GM19395 (cell line): ENCODE measurements at regions not wholly inside any gene's neighbourhood (a gene's known extent, or its start where the extent isn't known, plus 50 kb on each side); places are given as distances from the start of the nearest gene placed in this dataset.
A peak's percentile ranks its signal among the peaks of the same experiment; 100 is the strongest.

ENCODE experiments used
- ATAC-seq: cut with Tn5 transposase; IDR thresholded peaks from one replicate; pipeline ENCODE4 v1.9.1; 2021; ENCODE audit warnings: mild to moderate bottlenecking, moderate library complexity; ENCODE audit not compliant: unreplicated experiment

DNA sequence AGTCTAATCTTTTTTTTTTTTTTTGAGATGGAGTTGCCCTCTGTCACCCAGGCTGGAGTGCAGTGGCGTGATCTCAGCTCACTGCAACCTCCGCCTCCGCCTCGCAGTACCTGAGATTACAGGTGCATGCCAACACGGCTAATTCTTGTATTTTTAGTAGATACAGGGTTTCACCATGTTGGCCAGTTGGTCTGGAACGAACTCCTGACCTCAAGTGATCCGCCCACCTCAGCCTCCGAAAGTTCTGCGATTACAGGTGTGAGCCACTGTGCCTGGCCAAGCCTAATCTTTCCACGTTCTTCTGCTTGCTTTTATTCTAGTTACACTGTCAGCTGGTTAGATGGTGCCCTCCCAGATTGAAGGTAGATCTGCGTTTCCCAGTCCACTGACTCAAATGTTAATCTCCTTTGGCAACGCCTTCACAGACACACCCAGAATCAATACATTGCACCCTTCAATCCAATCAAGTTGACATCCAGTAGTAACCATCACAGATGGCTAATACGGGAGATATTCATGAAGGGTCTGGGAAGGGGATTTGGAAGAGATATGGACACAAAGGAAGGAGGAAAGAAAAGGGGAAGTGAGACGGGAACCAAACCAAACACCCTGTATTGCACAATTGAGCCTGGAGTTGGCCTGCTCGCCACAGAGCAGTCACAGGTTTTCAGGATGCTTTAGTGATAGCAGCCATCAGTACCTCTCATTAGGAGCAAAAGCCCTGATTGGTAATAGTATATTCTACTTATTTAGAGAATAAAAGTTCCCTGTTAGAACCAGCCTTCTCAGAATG is 229.8 kb downstream of the PIK3C3 start:
- ATAC-seq, result no peak

DNA sequence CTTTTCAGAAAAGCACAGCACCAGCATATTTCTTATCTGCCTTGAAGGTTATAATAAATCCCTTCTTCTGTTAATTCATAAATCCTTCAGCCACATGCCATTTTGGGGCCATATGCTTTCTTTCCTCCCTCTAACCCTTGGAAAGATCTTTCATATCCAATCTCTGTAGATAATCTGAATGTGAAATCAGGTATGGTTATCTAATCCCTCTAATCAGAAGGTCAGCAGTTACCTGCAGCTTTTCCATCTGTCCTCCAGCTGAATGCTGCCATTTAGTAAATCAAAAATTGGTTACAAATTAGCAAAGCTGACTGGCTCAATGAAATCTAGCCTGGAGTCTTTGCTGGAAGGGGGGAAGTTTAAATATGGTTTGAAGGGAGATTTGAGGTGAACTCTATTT is 230.5 kb downstream of the PIK3C3 start:
- no peak for ATAC-seq

DNA sequence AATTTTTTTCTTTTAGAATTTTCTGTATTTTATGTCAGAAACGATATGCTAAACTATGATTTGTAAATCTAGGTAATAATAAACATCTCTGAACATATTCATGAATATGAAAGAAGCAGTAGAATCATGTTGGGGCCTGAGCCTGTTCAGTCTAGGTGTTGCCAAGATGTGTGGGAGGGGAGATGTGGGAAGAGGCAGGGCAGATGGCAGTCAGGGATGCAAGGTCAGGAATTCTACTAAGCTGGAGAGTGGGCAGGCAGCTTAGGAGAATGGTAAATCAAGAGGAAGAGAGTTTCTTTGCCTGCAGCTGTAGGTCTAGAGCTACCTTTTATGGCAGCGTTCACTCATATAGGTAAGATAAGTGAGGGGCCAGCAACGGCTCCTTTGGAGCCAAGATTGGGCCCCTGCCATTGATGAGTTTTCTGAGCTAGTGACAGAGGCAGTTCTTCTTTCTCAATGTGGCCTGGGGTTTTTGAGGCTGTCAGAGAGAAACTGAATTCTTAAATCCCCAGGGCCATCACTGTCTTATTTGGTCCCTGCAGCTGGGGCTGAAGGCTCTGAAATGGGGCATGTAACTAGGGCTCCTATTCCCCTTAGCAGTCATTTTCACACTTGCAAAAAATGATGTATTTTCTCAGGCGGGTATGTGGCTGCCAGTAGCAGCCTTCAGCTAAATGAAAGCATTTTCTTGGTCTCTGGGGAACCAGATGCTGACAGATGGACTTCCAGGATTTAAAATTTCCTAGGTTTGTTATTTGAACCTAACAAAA is 232.8 kb downstream of the PIK3C3 start:
- peak; percentile 57 for ATAC-seq

DNA sequence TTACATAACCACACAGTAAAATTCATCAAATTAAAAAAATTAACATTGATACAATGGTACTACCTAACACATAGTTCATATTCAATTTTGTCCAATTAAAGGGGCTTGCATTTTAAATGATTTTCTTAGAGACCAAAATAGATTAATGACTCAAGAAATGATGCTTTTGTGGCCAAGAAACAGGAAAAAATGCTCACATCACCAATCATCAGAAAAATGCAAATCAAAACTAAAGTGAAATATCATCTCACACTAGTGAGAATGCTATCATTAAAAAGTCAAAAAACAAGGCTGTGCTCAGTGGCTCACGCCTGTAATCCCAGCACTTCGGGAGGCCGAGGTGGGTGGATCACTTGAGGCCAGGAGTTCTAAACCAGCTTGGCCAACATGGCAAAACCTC is 235.6 kb downstream of the PIK3C3 start:
- no peak for ATAC-seq

DNA sequence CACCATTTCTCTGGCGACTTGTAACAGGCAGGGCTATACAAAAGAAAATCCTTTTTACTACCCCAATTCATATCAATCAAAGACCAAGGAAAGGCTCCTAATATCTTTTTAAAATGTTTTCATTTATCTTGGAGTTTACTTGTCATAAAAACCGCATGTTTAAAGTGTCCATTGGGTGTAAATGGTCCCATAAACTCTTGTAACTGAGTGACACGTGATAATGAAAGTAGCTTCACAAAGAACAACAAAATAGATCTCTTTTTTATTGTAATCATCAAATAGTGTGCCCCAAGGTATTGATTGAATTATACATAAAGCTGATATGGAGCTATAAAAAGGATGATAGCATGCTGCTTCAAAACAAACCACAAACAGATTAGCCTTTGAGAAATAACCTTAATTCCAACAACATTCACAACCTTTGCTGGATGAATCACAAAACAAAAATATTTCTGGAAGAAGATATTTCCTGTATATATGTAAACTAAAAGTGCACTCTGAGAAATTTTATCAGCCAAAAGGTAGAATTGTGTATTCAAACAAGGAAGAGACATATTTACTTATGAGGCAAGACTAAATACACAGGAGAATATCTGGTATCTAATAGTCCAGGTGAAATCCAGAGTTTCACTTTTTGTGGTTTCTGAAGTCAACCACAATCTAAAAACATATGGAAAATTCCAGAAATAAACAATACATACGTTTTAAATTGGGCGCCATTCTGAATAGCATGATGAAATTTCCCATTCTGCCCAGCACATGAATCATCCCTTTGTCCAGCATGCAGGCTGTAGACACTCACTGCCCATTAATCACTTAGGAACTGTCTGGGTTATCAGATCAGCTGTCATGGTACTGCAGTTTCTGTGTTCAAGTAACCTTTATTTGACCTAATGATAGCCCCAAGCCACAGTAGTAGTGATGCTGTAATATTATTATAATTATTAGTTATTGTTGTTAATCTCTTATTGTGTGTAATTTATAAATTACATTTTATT is 237.5 kb downstream of the PIK3C3 start:
- no peak for ATAC-seq

DNA sequence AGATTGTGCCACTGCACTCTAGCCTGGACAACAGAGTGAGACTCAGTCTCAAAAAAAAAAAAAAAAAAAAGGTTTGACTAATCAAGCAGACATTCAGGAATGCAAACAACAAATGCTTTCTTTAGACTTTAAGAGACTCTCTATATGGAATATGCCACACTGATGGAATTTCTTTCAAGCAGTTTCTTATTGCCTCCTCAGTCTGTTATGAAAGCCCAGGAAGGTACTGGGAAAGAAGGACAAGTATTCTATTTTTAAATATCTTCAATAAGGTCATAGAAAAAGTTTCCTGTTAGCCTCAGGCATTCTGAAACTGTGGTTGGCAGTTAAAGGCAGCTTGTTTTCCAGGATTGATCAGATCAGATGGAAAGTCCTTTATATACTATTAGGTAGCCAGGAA is 241.6 kb downstream of the PIK3C3 start:
- ATAC-seq, result no peak

DNA sequence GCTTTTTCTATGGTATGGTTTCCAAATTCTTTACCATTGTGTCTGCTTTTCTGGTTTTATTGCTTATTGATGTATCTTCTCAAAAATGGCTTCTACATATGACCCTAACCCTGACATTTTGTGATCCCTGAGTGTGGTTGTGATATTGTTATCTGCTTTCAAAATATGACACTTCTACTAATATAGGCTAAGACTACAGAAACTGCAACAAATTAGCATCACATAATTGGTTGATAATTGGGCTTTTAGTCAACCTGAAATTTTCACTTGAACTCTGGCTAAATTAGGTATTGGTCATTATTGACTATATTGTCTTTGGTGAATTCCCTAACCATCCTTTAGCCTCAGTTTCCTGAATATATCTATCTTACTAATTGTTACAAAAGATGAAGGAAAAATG is 246.1 kb downstream of the PIK3C3 start:
- no peak for ATAC-seq

DNA sequence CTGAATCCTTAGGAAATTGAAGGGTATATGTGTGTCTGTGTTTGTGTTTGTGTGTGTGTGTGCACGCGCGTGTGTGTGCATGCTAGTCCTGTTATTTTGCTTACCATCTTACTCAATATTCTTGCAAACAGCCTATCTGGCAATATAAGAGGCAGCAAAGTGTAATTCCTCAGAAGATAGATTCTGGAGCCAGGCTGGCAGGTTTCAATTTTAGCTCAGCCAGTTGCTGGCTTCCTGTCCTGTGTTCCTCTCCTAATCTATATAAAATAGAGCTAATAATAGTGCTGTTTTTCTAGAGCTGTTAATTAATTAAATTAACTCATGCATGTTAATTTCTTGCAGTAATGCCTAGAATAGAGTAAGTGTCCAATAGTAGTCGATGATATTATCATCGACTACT is 256.2 kb downstream of the PIK3C3 start:
- ATAC-seq, result no peak

DNA sequence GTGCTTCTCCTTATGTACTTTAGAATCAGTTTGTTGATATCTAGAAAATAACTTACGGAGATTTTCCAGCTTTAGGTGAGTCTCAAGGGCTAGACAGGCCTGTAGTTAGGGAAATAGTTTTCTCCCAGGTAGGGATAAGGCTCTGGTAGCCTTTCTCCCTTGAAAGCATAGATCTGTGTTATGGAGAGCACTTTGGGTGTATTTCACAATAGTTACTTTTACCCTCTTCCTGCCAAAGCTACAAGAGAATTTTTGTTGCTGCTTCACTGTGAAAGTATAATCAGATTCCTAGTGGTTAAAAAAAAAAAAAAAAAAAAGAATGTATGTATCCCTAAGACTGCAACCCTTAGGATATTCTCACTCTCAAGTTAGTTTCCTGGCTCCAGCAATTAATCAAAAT is 267.5 kb downstream of the PIK3C3 start:
- ATAC-seq, result no peak

DNA sequence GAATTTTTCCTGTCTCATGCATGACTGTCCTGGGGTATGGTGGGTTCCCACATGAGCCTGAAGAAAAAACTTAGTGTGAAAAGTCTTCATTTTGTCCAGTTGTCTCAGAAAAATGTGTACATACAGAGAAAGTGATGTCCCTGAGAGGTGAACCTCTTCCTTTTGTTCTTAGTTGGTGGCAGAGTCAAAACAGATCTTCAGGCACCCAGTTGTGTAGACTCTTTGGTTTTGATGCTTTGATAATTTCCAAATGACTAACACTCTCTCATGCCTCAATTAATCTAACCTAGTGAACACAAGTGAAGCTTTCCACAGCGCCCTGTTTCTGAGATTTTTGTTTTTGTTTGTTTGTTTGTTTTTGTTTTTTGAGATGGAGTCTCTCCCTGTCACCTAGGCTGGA is 273.5 kb downstream of the PIK3C3 start:
- ATAC-seq, result peak; percentile 30

DNA sequence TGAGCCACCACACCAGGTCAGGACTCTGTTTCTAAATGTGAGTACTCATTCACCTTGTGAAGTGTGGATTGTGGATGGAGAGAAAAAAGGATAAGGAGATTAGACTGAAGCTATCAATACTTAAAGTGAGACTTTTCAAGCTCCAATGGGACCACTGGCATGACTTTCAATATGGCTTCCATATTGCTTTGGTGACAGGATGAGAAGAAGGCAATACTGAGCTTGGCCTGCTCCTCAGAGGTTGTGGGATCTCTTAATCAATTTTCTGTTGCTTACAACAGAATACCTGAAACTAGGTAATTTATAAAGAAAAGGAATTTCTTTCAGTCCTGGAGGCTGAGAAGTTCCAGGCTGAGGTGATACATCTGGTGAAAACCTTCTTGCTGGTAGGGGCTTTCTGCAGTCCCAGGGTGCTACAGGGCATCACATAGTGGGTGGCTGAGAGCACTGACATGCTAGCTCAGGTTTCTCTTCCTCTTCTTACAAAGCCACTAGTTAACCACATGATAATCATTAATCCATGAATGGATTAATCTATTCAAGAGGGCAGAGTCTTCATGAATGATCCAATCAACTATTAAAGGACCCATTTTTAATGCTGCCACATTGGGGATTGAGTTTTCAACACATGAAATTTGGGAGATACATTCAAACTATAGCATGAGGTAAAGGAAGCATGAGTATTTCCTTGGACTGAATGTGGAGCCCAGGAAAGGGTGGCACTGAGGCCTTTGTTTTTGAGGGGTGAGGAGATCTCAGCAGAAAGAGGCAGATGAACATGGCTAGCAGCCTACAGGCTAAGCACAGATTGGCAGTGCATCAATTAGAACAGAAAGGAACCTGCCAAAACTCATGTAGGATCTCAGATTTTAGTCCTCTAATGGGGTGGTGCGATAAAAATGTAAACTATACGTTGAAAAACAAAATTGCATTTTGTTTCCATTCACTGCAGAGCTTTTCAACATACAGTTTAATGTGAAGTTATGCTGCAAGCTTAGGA is 274.5 kb downstream of the PIK3C3 start:
- ATAC-seq, result peak; percentile 98

DNA sequence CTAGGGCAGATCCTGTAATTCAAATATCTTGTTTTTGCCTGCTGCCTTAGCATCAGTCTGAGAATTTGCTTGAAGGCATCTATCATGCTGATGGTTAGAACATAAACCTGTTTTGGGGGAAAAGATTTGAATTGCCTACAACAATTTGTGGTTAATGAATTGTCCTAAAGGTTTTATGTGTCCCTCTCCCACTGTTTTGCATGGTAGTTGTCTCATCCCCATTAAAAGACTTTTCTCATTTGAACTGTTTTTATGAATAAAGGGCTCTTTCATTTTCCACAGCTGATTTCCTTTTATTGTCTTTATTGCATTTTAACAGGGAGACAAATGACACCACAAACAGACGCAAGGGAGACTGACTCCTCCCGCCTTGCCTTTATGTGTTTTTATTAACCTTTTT is 275.6 kb downstream of the PIK3C3 start:
- ATAC-seq, result no peak

DNA sequence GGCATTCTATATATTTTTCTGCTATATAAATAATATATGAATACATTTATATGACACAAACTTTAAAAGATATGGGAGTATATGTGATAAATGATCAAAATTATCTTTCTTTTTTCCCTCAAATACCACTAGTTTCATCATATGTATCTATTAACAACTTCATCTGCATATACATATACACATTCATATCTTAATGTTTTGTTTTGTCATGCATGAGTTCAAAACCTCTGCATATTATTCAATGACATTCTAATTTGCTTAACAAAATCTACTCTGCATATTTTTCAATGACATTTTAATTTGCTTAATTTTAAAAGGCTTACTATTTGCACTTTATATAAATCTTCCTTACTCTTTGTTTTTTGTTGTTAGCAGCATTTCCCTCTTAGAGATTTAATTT is 276.2 kb downstream of the PIK3C3 start:
- ATAC-seq, result no peak

DNA sequence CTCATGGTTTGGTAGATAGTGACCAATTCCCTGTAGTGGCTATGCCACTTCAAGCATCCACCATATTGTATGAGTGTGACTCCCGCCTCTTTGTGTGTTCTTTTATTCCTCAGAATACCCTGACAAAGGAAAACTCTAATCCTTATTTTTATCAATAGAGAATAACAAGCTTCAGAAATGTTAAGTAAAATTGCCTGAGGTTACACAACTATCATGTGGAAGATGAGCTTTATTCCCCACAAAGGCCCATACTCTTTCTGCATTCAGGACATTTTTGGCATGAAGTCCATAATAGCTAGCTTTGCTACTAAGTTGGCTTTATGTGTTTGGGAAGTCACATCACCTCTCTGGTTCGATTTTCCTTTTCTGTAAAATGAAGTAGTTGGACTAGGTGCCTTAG is 276.8 kb downstream of the PIK3C3 start:
- ATAC-seq, result no peak

DNA sequence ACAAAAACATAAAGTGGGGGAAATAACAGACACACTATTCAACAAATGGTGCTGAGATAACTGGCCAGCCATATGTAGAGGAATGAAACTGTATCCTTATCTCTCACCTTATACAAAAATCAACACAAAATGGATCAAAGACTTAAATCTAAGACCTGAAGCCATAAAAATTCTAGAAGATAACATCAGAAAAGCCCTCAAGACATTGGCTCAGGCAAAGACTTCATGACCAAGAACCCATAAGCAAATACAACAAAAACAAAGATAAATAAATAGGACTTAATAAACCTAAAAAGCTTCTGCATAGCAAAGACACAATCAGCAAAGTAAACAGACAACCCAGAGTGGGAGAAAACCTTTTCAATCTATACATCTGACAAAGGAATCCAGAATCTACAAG is 278.9 kb downstream of the PIK3C3 start:
- ATAC-seq, result no peak

DNA sequence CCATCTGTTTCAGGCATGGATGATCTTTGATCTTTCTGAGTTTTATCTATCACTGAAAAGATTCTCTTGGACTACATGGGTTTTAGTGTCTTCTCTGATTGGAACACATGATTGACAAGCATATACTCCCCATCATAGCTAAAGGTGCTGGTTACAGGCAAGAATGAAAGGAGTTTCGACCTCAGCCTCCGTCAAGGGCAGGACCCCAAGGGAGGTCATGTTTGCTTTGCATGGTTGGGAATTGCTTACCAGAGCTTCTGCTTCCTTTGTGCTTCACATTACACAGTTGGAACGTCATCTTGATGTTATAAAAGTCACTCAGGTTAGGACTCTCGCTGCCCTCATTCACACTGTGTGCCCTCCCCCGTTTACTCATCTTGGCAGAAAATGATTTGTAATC is 287.7 kb downstream of the PIK3C3 start:
- no peak for ATAC-seq

DNA sequence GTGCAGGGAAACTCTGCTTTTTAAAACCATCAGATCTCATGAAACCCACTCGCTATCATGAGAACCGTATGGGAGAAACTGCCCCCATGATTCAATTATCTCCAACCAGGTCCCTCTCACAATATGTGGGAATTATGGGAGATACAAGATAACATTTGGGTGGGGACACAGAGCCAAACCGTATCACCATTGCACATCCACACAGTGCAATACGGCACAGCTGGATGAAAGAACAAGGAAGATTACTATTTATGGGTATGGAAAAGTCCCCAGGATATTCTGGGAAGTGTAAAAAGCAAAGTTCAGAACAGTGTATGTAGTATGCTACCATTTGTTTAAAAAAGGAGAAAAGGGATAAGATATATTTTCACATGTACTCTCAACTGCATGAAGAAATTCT is 290.1 kb downstream of the PIK3C3 start:
- ATAC-seq, result no peak

DNA sequence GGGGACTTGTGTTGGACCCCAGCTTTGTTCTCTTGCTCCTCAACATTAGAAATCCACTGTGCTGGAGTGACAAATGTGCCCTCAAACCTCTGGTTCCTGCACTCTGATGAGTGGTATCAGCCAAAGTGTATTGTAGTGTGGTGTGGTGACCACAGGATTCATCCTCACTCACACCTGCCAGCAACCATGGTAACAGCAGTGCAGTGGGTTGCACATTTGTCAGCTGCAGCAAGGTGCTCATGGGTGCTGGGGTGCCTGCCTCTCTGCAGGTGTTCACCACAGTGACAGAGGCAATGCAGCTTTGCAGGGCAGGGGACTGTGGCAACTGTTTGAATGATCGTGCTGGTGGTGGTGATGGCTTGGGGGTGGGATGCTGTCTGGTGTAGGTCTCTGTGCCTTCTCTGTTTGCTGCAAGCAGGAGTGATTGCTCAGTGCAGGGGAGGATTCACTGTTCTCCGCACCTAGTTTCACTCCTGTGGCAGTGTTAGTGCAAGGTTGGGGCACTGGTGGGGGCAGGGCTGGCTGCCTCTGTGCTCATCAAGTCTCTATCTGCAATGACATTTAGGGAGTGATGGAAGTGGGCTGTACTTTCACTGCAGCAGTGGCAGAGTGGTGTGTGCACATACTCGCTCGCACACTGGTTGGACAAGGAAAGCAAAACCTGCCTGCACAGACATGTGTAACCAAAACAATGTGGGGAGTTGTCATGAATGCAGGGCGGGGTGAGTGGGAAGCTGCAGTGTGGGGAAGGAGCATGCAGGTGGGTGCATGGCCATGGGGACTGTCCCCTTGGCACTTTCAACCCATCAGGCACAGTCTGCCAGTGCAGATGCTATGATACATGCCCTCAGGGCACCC is 301.1 kb downstream of the PIK3C3 start:
- ATAC-seq, result no peak

DNA sequence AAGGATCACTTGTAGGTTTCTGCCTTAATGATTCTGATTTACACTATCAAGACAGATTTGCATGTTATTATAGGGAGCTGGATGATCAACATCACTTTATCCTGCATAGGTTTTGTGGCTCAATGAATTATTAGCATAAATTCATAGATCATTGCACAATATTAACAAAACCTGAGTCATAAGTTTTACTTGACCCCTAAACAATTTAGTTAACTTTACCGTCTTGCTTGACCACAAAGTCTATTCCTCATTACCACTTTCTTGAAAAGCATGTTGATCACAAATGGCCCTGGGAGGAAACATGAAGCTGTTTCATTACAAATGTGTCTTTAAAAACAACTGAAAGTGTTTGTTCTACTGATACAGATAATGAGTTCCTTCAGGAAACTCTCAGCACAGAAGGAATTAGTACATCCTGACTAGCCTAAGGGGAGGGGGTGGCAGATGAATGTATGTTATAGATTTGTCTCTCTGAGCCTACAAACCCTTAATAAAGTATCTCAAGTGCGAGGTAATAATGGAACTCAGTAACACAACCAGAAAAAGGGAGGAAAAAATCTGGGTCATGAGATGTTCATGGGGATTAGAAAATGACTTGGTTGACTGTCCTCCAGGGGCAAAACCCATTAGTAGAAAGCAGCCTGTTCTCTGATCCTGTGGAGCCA is 303.4 kb downstream of the PIK3C3 start:
- ATAC-seq, result no peak
